Heart left ventricle (tissue), 16 donors: ENCODE measurements at regions not wholly inside any gene's neighbourhood (a gene's known extent, or its start where the extent isn't known, plus 50 kb on each side); places are given as distances from the start of the nearest gene placed in this dataset.

Experiments used
- ATAC-seq, 4 donors: fragments of 200-7000 bp; cut with Tn5 transposase; one replicate each; pipeline ENCODE4 v1.9.1; 2020 to 2022; ENCODE audit warnings: moderate library complexity in 4 of 4, mild to moderate bottlenecking in 3 of 4, moderate number of reproducible peaks in 1 of 4
- DNase-seq, 5 donors: peaks; one replicate each; pipeline ENCODE4 v3.0.0-alpha.2; 2020
- H3K27ac ChIP-seq, 12 donors: fragments of 200-600 bp; sonication (generic) in 4 of 12; one replicate each; pipeline versions ENCODE4 v1.5.0 to v1.8.0; 2016 to 2022; ENCODE audit warnings: mild to moderate bottlenecking in 2 of 12
- H3K27me3 ChIP-seq, 9 donors: fragments of 200-600 bp; sonication (generic) in 2 of 9; one replicate each; pipeline versions ENCODE4 v1.5.1 to v1.8.0; 2016 to 2022; ENCODE audit warnings: mild to moderate bottlenecking in 3 of 9
- H3K36me3 ChIP-seq, 9 donors: fragments of 200-600 bp; sonication (generic) in 2 of 9; one replicate each; pipeline versions ENCODE4 v1.5.0 to v1.8.0; 2018 to 2022; ENCODE audit warnings: mild to moderate bottlenecking in 2 of 9
- H3K4me1 ChIP-seq, 12 donors: fragments of 200-600 bp; sonication (generic) in 4 of 12; one replicate each; pipeline versions ENCODE4 v1.5.0 to v1.8.0; 2016 to 2022; ENCODE audit warnings: mild to moderate bottlenecking in 3 of 12
- H3K4me3 ChIP-seq, 12 donors: fragments of 200-600 bp; sonication (generic) in 4 of 12; one replicate each; pipeline versions ENCODE4 v1.5.0 to v1.8.0; 2017 to 2022; ENCODE audit warnings: mild to moderate bottlenecking in 9 of 12, moderate library complexity in 4 of 12
- H3K9me3 ChIP-seq, 12 donors: fragments of 200-600 bp; sonication (generic) in 4 of 12; one replicate each; pipeline versions ENCODE4 v1.5.0 to v1.8.0; 2016 to 2022; ENCODE audit warnings: mild to moderate bottlenecking in 1 of 12
- CTCF ChIP-seq, 12 donors: fragments of 200-600 bp; sonication (generic) in 4 of 12; IDR thresholded peaks; one replicate each; pipeline versions ENCODE4 v1.5.0 to v1.8.0; 2018 to 2022; ENCODE audit warnings: antibody characterized with exemption in 12 of 12, mild to moderate bottlenecking in 5 of 12
- POLR2A ChIP-seq, 2 donors: fragments of 450-650 bp; IDR thresholded peaks; one replicate each; pipeline ENCODE4 v1.6.1; 2017; ENCODE audit warnings: antibody characterized with exemption in 2 of 2, mild to moderate bottlenecking in 2 of 2, moderate library complexity in 2 of 2
- WGBS, 4 donors: extraction: QIAGEN DNeasy Blood & Tissue Kit in 2 of 4; methylation state at CpG; one replicate each; pipeline versions ENCODE4 v1.1.5 to v1.1.7; 2013 to 2018; 5-methylcytosine and 5-hydroxymethylcytosine counted together
- intact Hi-C, 10 donors: fragments of 100-400 bp; cut with DNase I; formaldehyde crosslinking; loops; one replicate each; pipeline versions ENCODE4 v1.11.1 to v1.14.2; 2022
- donor health status: ischemic (EF 13 %, LVEDD 7.1; RV severe dilation, severe dysfunction).
- donor health status: healthy with polysubstance abuse.
- donor health status: DM: no; HTN: yes; CAD: no.
- donor health status: DM: no; HTN: no; CAD: no.
- donor health status: ischemic (EF 25% LVEDD 6.9; RV normal size, moderate dysfunction).
- donor health status: ischemic (EF 25% LVEDD 5.7; RV mildly dilated, moderate dysfunction).
- donor health status: healthy.
- donor health status: DM: yes; HTN: yes; CAD: no.
- donor health status: ischemic (EF 35%, LVEDD 5.7; RV mildly dilated, moderate dysfunction).
- donor health status: nonischemic (EF 11% LVEDD 7.7; RV severe dilation, severe dysfunction).
- donor health status: DM: yes; HTN: yes; CAD: no.
- donor health status: PGD.
- donor health status: ischemic (EF 29% LVEDD 5.4; RV normal size, mild dysfunction).
- donor health status: nonischemic (EF 23%, LVEDD 6.1; RV moderate dilation, normal function).

GRCh38 chr5:20466512-20466911 is 478.5 kb upstream of the CDH18 start:
- H3K4me1 ChIP-seq, result no peaks in the 10 kb centered on the region
- no peak overlapping the region for H3K4me3 ChIP-seq
- 38 to 85% (median 62%) methylated on average over 1 of the region's 1 CpG for WGBS, 4 donors
- no peak for ATAC-seq
- TF ChIP-seq CTCF (IDR thresholded peaks at IDR 0.05) (no peak), POLR2A (IDR thresholded peaks at IDR 0.05) (no peak)
- peaks cover 0 to 4% (median 0%) of the 10 kb centered on the region in 12 donors for H3K9me3 ChIP-seq
- no peak overlapping the region for H3K27ac ChIP-seq
- no peaks in the 10 kb centered on the region for H3K36me3 ChIP-seq
- DNase-seq, result no peak
- intact Hi-C loops, result no loop called here
- H3K27me3 ChIP-seq, result no peaks in the 10 kb centered on the region

DNA sequence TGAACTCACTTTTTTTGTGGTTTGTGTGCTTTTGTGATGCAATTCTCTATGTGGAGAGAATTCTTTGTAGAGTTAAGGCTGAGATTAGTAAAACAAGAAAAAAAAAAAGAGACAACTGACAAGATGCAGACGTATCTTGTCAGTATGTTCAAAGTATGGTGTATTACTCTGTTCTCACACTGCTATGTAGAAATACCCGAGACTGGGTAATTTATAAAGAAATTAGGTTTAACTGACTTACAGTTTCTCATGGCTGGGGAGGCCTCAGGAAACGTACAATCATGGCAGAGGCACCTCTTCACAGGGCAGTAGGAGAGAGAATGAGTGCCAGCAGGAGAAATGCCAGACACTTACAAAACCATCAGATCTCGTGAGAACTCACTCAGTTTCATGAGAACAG is 475.2 kb upstream of the CDH18 start:
- ATAC-seq, result no peak

DNA sequence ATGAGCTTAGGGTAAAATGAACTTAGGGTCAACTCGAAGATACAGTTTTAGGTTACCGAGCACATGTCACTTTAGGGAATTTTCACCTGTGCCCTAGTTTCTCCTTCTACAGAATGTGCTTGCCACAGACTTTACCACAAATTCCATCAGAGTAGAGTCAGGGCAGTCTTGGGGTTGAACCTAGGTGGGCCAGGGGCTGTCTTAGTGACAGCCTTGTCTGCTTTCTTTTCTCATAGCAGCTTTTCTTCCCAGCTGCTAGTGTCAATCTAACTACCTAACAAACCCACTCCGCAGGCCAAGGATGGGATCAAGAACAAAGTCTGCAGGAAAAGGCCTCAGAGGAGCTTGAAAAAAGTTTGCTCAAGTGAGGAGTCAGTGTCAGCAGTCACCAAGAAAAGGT is 458.1 kb upstream of the CDH18 start:
- DNase-seq (no peak), ATAC-seq (no peak)
- no peaks in the 10 kb centered on the region for H3K4me1 ChIP-seq
- no peak overlapping the region for H3K4me3 ChIP-seq
- TF ChIP-seq POLR2A (IDR thresholded peaks at IDR 0.05) (no peak), CTCF (IDR thresholded peaks at IDR 0.05) (no peak)
- intact Hi-C loops, result no loop called here
- H3K27ac ChIP-seq, result no peak overlapping the region
- WGBS, 4 donors, result 80 to 86% (median 82%) methylated on average over 3 of the region's 3 CpGs
- no peaks in the 10 kb centered on the region for H3K36me3 ChIP-seq
- peaks cover 0 to 6% (median 0%) of the 10 kb centered on the region in 12 donors for H3K9me3 ChIP-seq
- H3K27me3 ChIP-seq, result no peaks in the 10 kb centered on the region

More for the DNA sequence above, 475.2 kb upstream of the CDH18 start:
- Histone ChIP-seq H3K9me3 (peaks cover 0 to 4% (median 0%) of the 10 kb centered on the region in 12 donors), H3K4me3 (no peak overlapping the region), H3K36me3 (no peaks in the 10 kb centered on the region), H3K27ac (no peak overlapping the region), H3K27me3 (no peaks in the 10 kb centered on the region), H3K4me1 (no peaks in the 10 kb centered on the region)
- 46 to 57% (median 49%) methylated on average over 4 of the region's 4 CpGs for WGBS, 4 donors
- DNase-seq, result no peak
- TF ChIP-seq CTCF (IDR thresholded peaks at IDR 0.05) (no peak), POLR2A (IDR thresholded peaks at IDR 0.05) (no peak)
- intact Hi-C loops, result no loop called here

DNA sequence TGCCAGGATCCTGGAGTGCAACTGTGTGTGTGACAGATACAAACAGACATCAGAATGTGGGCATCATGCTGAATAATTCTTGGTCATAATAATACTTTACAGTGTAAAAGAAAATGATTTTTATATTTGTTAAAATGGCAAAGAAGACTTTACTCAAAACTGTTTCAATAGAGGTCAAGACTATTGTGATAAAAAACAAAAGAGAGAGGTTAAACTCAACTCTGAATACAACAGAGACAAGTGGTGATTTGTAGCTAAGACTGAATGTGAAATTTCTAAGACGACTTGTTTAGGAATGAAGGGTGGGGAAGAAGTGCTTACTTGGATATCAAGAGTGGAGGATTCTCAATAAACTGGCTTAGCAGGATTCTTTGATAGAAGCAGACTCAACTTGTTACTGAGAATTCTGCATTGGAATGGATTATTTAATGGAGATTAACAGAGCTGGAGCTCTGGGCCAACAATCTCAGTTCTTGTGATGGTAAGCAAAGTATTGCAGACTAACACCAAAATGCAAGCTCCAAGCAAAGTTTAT is 457.4 kb upstream of the CDH18 start:
- no peaks in the 10 kb centered on the region for H3K36me3 ChIP-seq
- no peaks in the 10 kb centered on the region for H3K27me3 ChIP-seq
- 54 to 75% (median 64%) methylated on average over 1 of the region's 1 CpG for WGBS, 4 donors
- ATAC-seq (no peak), DNase-seq (no peak)
- no peak for TF ChIP-seq CTCF (IDR thresholded peaks at IDR 0.05)
- peaks cover 0 to 6% (median 0%) of the 10 kb centered on the region in 12 donors for H3K9me3 ChIP-seq
- H3K4me1 ChIP-seq, result no peaks in the 10 kb centered on the region
- H3K27ac ChIP-seq, result no peak overlapping the region
- H3K4me3 ChIP-seq, result no peak overlapping the region
- intact Hi-C loops, result no loop called here
